GM18909 (cell line): ENCODE measurements at regions not wholly inside any gene's neighbourhood (a gene's known extent, or its start where the extent isn't known, plus 50 kb on each side); places are given as distances from the start of the nearest gene placed in this dataset.
A peak's percentile ranks its signal among the peaks of the same experiment; 100 is the strongest.

Source experiments
- ATAC-seq: cut with Tn5 transposase; IDR thresholded peaks from one replicate; pipeline ENCODE4 v1.9.1; 2021; ENCODE audit warnings: mild to moderate bottlenecking; ENCODE audit not compliant: unreplicated experiment, poor library complexity

GRCh38 chr7:25970911-25971310, 181.1 kb upstream of the NFE2L3 start:
- ATAC-seq = no peak

GRCh38 chr7:25976630-25977029, 175.4 kb upstream of the NFE2L3 start:
- no peak for ATAC-seq

GRCh38 chr7:25978466-25978865, 173.5 kb upstream of the NFE2L3 start:
- no peak for ATAC-seq

- ATAC-seq = no peak
Measured at GRCh38 chr7:25979605-25980004, 172.4 kb upstream of the NFE2L3 start.

GRCh38 chr7:25982684-25983083, 169.3 kb upstream of the NFE2L3 start:
- ATAC-seq = no peak

GRCh38 chr7:25985196-25985595, 166.8 kb upstream of the NFE2L3 start:
- ATAC-seq = no peak

GRCh38 chr7:25988640-25989039, 163.4 kb upstream of the NFE2L3 start:
- no peak for ATAC-seq

GRCh38 chr7:25989140-25989705, 162.8 kb upstream of the NFE2L3 start:
- no peak for ATAC-seq

GRCh38 chr7:25994433-25994994, 157.5 kb upstream of the NFE2L3 start:
- no peak for ATAC-seq

- no peak for ATAC-seq
Measured at GRCh38 chr7:25995216-25995615, 156.8 kb upstream of the NFE2L3 start.

GRCh38 chr7:25996006-25996408, 156.0 kb upstream of the NFE2L3 start:
- no peak for ATAC-seq

- no peak for ATAC-seq
Measured at GRCh38 chr7:25998499-25998898, 153.5 kb upstream of the NFE2L3 start.

GRCh38 chr7:26000841-26001240, 151.2 kb upstream of the NFE2L3 start:
- ATAC-seq = no peak

- ATAC-seq = no peak
Measured at GRCh38 chr7:26001662-26002244, 150.2 kb upstream of the NFE2L3 start.

GRCh38 chr7:26005683-26006410, 146.2 kb upstream of the NFE2L3 start:
- ATAC-seq = no peak

GRCh38 chr7:26006426-26006825, 145.6 kb upstream of the NFE2L3 start:
- ATAC-seq = no peak

- ATAC-seq = no peak
Measured at GRCh38 chr7:26007510-26007909, 144.5 kb upstream of the NFE2L3 start.

GRCh38 chr7:26008428-26008827, 143.6 kb upstream of the NFE2L3 start:
- ATAC-seq = no peak

GRCh38 chr7:26011039-26011696, 140.8 kb upstream of the NFE2L3 start:
- peak; percentile 75 for ATAC-seq

GRCh38 chr7:26013551-26014083, 138.4 kb upstream of the NFE2L3 start:
- no peak for ATAC-seq

- no peak for ATAC-seq
Measured at GRCh38 chr7:26022982-26023381, 129.0 kb upstream of the NFE2L3 start.
